ENCODE measurements at regions not wholly inside any gene's neighbourhood (a gene's known extent, or its start where the extent isn't known, plus 50 kb on each side); places are given as distances from the start of the nearest gene placed in this dataset.
A peak's percentile ranks its signal among the peaks of the same experiment; 100 is the strongest.

GRCh38 chr2:111667542-111668273, 216.3 kb downstream of the ANAPC1 start:
- H3K4me3 ChIP-seq (ENCODE audit: low read depth, low read length): no peak overlapping the region
- WGBS (ENCODE audit: extremely low coverage, insufficient coverage, insufficient read length): no CpG with 5 or more reads among the region's 3 CpGs
- H3K9ac ChIP-seq (ENCODE audit: low read length): no peak overlapping the region
- no peaks in the 10 kb centered on the region for H3K27me3 ChIP-seq (ENCODE audit: insufficient read depth, low read length)
- no peak overlapping the region for H3K4me2 ChIP-seq (ENCODE audit: low read length)
- H3K36me3 ChIP-seq (ENCODE audit: control insufficient read depth in 1 of 2, insufficient read depth in 2 of 2, low read length in 2 of 2): no peaks in the 10 kb centered on the region
- H3K9me3 ChIP-seq (ENCODE audit: insufficient read depth, low read depth, low read length): peaks cover 14% of the 10 kb centered on the region
- no peak overlapping the region for H3K18ac ChIP-seq (ENCODE audit: low read length)
- no peak overlapping the region for H3K4ac ChIP-seq (ENCODE audit: low read depth, low read length)
- H3K79me1 ChIP-seq (ENCODE audit: low read length): no peaks in the 10 kb centered on the region
- H3K79me2 ChIP-seq (ENCODE audit: control insufficient read depth, insufficient read depth, low read length, poor library complexity): no peaks in the 10 kb centered on the region
- no peaks in the 10 kb centered on the region for H3K4me1 ChIP-seq (ENCODE audit: control insufficient read depth in 1 of 2, insufficient read depth in 2 of 2, low read length in 2 of 2)
- H3K23ac ChIP-seq (ENCODE audit: low read length): no peak overlapping the region
- no peak overlapping the region for H4K8ac ChIP-seq (ENCODE audit: low read depth, low read length)
- H4K91ac ChIP-seq (ENCODE audit: low read depth, low read length): no peak overlapping the region
- no peak overlapping the region for H2BK120ac ChIP-seq (ENCODE audit: insufficient read depth, low read length, poor library complexity)
- no peak overlapping the region for H3K14ac ChIP-seq (ENCODE audit: low read length)
- H2BK12ac ChIP-seq (ENCODE audit: low read length): no peak overlapping the region
- H2BK5ac ChIP-seq (ENCODE audit: low read depth, low read length, poor library complexity): no peak overlapping the region
- no peak overlapping the region for H2AK5ac ChIP-seq (ENCODE audit: low read length)
- H3K27ac ChIP-seq (ENCODE audit: low read depth, low read length): no peak overlapping the region
- no peak overlapping the region for H4K12ac ChIP-seq (ENCODE audit: low read depth, low read length)
- H2AFZ ChIP-seq (ENCODE audit: insufficient read depth, low read length, poor library complexity): no peak overlapping the region
- DNase-seq: peak; percentile 29 to 68

- Histone ChIP-seq H2BK120ac (ENCODE audit: insufficient read depth, low read length, poor library complexity) (no peak overlapping the region), H3K79me1 (ENCODE audit: low read length) (no peaks in the 10 kb centered on the region), H3K27me3 (ENCODE audit: insufficient read depth, low read length) (no peaks in the 10 kb centered on the region), H2AFZ (ENCODE audit: insufficient read depth, low read length, poor library complexity) (no peak overlapping the region), H3K4me1 (ENCODE audit: control insufficient read depth in 1 of 2, insufficient read depth in 2 of 2, low read length in 2 of 2) (no peaks in the 10 kb centered on the region), H2AK5ac (ENCODE audit: low read length) (no peak overlapping the region), H3K14ac (ENCODE audit: low read length) (no peak overlapping the region), H2BK5ac (ENCODE audit: low read depth, low read length, poor library complexity) (no peak overlapping the region), H3K4me3 (ENCODE audit: low read depth, low read length) (no peak overlapping the region), H3K9me3 (ENCODE audit: insufficient read depth, low read depth, low read length) (peaks cover 14% of the 10 kb centered on the region), H4K8ac (ENCODE audit: low read depth, low read length) (no peak overlapping the region), H3K18ac (ENCODE audit: low read length) (no peak overlapping the region), H2BK12ac (ENCODE audit: low read length) (no peak overlapping the region), H4K12ac (ENCODE audit: low read depth, low read length) (no peak overlapping the region), H3K4ac (ENCODE audit: low read depth, low read length) (no peak overlapping the region), H3K4me2 (ENCODE audit: low read length) (no peak overlapping the region), H4K91ac (ENCODE audit: low read depth, low read length) (no peak overlapping the region), H3K27ac (ENCODE audit: low read depth, low read length) (no peak overlapping the region), H3K36me3 (ENCODE audit: control insufficient read depth in 1 of 2, insufficient read depth in 2 of 2, low read length in 2 of 2) (no peaks in the 10 kb centered on the region), H3K79me2 (ENCODE audit: control insufficient read depth, insufficient read depth, low read length, poor library complexity) (no peaks in the 10 kb centered on the region), H3K23ac (ENCODE audit: low read length) (no peak overlapping the region), H3K9ac (ENCODE audit: low read length) (no peak overlapping the region)
- no CpG with 5 or more reads among the region's 4 CpGs for WGBS (ENCODE audit: extremely low coverage, insufficient coverage, insufficient read length)
- no peak for DNase-seq
These were observed 215.7 kb downstream of the ANAPC1 start for GRCh38 chr2:111668274-111668616.

DNA sequence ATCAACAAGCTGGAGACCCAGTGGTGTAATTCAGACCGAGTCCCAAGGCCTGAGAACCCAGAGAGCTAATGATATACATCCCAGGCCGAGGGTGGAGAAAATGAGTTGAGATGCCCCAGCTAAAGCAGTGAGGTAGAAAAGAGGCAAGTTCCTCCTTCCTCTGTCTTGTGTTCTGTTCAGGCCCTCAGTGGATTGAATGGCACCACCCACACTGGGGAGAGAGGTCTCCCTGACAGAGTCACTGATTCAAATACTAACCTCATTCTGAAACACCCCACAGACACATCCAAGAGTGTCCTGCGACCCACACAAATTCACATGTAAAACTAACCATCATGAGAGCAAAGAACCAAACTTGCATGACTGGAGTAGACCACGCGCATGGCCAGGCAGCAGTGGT, 215.3 kb downstream of the ANAPC1 start:
- Histone ChIP-seq H3K9me3 (ENCODE audit: insufficient read depth, low read depth, low read length) (peaks cover 14% of the 10 kb centered on the region), H4K91ac (ENCODE audit: low read depth, low read length) (no peak overlapping the region), H3K79me1 (ENCODE audit: low read length) (no peaks in the 10 kb centered on the region), H3K23ac (ENCODE audit: low read length) (no peak overlapping the region), H4K12ac (ENCODE audit: low read depth, low read length) (no peak overlapping the region), H2BK12ac (ENCODE audit: low read length) (no peak overlapping the region), H4K8ac (ENCODE audit: low read depth, low read length) (no peak overlapping the region), H3K4ac (ENCODE audit: low read depth, low read length) (no peak overlapping the region), H3K27me3 (ENCODE audit: insufficient read depth, low read length) (no peaks in the 10 kb centered on the region), H3K4me2 (ENCODE audit: low read length) (no peak overlapping the region), H3K4me3 (ENCODE audit: low read depth, low read length) (no peak overlapping the region), H3K27ac (ENCODE audit: low read depth, low read length) (no peak overlapping the region), H3K9ac (ENCODE audit: low read length) (no peak overlapping the region), H2AK5ac (ENCODE audit: low read length) (no peak overlapping the region), H2BK120ac (ENCODE audit: insufficient read depth, low read length, poor library complexity) (no peak overlapping the region), H2BK5ac (ENCODE audit: low read depth, low read length, poor library complexity) (no peak overlapping the region), H3K14ac (ENCODE audit: low read length) (no peak overlapping the region), H3K18ac (ENCODE audit: low read length) (no peak overlapping the region), H2AFZ (ENCODE audit: insufficient read depth, low read length, poor library complexity) (no peak overlapping the region), H3K79me2 (ENCODE audit: control insufficient read depth, insufficient read depth, low read length, poor library complexity) (no peaks in the 10 kb centered on the region), H3K4me1 (ENCODE audit: control insufficient read depth in 1 of 2, insufficient read depth in 2 of 2, low read length in 2 of 2) (no peaks in the 10 kb centered on the region), H3K36me3 (ENCODE audit: control insufficient read depth in 1 of 2, insufficient read depth in 2 of 2, low read length in 2 of 2) (no peaks in the 10 kb centered on the region)
- DNase-seq: no peak
- no CpG with 5 or more reads among the region's 5 CpGs for WGBS (ENCODE audit: extremely low coverage, insufficient coverage, insufficient read length)

DNA sequence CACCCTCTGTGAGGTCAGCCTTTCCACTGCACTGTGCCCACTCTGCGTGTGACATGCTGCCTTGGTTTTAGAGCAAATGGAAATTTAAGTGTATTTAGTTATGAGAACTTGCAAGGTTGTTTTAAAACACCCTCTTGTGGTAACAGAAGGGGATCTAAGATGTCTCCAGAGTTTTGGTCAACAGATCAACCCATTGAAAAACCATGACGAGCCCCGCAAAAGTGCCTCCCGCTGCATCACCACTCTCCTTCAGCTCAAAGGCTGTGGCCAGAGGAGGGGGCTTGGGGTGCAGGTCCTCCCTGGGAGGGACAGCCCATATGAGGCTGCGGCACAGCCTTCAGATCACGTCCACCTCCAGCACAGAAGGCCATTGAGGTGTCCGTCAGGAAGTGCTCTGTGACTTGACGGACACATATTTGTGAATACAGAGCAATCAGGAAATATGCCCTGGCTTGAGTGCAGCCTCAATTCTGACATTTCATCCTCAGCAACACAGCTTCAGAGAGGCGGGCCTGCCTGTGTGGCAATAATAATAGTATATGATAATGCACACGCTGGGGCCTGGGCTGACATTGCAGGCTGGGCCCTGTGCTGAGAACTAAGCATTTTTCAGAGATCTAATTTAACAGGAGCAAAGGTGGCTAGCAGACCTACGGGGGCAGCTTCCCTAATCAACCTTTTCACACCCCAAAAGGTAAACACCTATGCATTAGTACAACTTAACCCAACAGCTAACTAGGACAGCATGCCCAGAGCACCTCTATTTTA, 213.9 kb downstream of the ANAPC1 start:
- Histone ChIP-seq H3K9ac (ENCODE audit: low read length) (peak overlapping the region; percentile 43), H4K8ac (ENCODE audit: low read depth, low read length) (no peak overlapping the region), H3K9me3 (ENCODE audit: insufficient read depth, low read depth, low read length) (peaks cover 14% of the 10 kb centered on the region), H3K18ac (ENCODE audit: low read length) (no peak overlapping the region), H2BK120ac (ENCODE audit: insufficient read depth, low read length, poor library complexity) (no peak overlapping the region), H3K23ac (ENCODE audit: low read length) (no peak overlapping the region), H4K91ac (ENCODE audit: low read depth, low read length) (no peak overlapping the region), H3K4ac (ENCODE audit: low read depth, low read length) (no peak overlapping the region), H3K79me2 (ENCODE audit: control insufficient read depth, insufficient read depth, low read length, poor library complexity) (no peaks in the 10 kb centered on the region), H3K4me3 (ENCODE audit: low read depth, low read length) (no peak overlapping the region), H3K27ac (ENCODE audit: low read depth, low read length) (no peak overlapping the region), H2AK5ac (ENCODE audit: low read length) (no peak overlapping the region), H4K12ac (ENCODE audit: low read depth, low read length) (no peak overlapping the region), H3K36me3 (ENCODE audit: control insufficient read depth in 1 of 2, insufficient read depth in 2 of 2, low read length in 2 of 2) (no peaks in the 10 kb centered on the region), H2AFZ (ENCODE audit: insufficient read depth, low read length, poor library complexity) (no peak overlapping the region), H3K14ac (ENCODE audit: low read length) (no peak overlapping the region), H2BK5ac (ENCODE audit: low read depth, low read length, poor library complexity) (no peak overlapping the region), H3K27me3 (ENCODE audit: insufficient read depth, low read length) (no peaks in the 10 kb centered on the region), H3K79me1 (ENCODE audit: low read length) (no peaks in the 10 kb centered on the region), H3K4me1 (ENCODE audit: control insufficient read depth in 1 of 2, insufficient read depth in 2 of 2, low read length in 2 of 2) (no peaks in the 10 kb centered on the region), H2BK12ac (ENCODE audit: low read length) (no peak overlapping the region), H3K4me2 (ENCODE audit: low read length) (no peak overlapping the region)
- DNase-seq: no peak
- WGBS (ENCODE audit: extremely low coverage, insufficient coverage, insufficient read length): no CpG with 5 or more reads among the region's 11 CpGs
